SU-DHL-6 (cell line): ENCODE measurements at regions not wholly inside any gene's neighbourhood (a gene's known extent, or its start where the extent isn't known, plus 50 kb on each side); places are given as distances from the start of the nearest gene placed in this dataset.

ENCODE experiments used
- CTCF ChIP-seq: fragments of 200-600 bp; sonication (generic); IDR thresholded peaks from one replicate; pipeline ENCODE4 v1.5.1; 2017; ENCODE audit warnings: antibody characterized with exemption, mild to moderate bottlenecking, low read length, moderate library complexity; ENCODE audit not compliant: insufficient read depth, poor library complexity, severe bottlenecking
- EZH2phosphoT487 ChIP-seq: fragments of 200-600 bp; sonication (generic), shearing (Covaris generic); conservative IDR thresholded peaks from 2 replicates; pipeline ENCODE4 v1.6.1; 2018; ENCODE audit warnings: mild to moderate bottlenecking, antibody characterized with exemption, low read length, moderate library complexity, mixed read lengths

GRCh38 chr4:138879757-138880156 is 135.8 kb upstream of the NOCT start:
- TF ChIP-seq CTCF (no peak), EZH2phosphoT487 (no peak)
